ENCODE measurements at regions not wholly inside any gene's neighbourhood (a gene's known extent, or its start where the extent isn't known, plus 50 kb on each side); places are given as distances from the start of the nearest gene placed in this dataset.
"Not testable (repeated sequence)": the region's sequence is repeated elsewhere in the genome, so short reads cannot be mapped to it uniquely, and the experiment has no call there.

GRCh38 chr6:53428886-53429285 is 80.1 kb upstream of the ELOVL5 start:
- H3K4me3 ChIP-seq (ENCODE audit: control insufficient read depth, low read depth, low read length) = no peak overlapping the region
- DNase-seq (ENCODE audit: low read depth) = no peak
- TF ChIP-seq CTCF (conservative IDR thresholded peaks at IDR 0.05; ENCODE audit: control insufficient read depth, insufficient read depth, low read depth, low read length) = no peak

- peak; percentile 19 for DNase-seq (ENCODE audit: low read depth)
- H3K4me3 ChIP-seq (ENCODE audit: control insufficient read depth, low read depth, low read length) = no peak overlapping the region
- TF ChIP-seq CTCF (conservative IDR thresholded peaks at IDR 0.05; ENCODE audit: control insufficient read depth, insufficient read depth, low read depth, low read length) = no peak
These were observed 78.0 kb upstream of the ELOVL5 start for GRCh38 chr6:53426667-53427270.

GRCh38 chr6:53426117-53426516 is 77.4 kb upstream of the ELOVL5 start:
- TF ChIP-seq CTCF (conservative IDR thresholded peaks at IDR 0.05; ENCODE audit: control insufficient read depth, insufficient read depth, low read depth, low read length) = no peak

GRCh38 chr6:53424976-53425718 is 76.4 kb upstream of the ELOVL5 start:
- DNase-seq (ENCODE audit: low read depth) = no peak
- no peak for TF ChIP-seq CTCF (conservative IDR thresholded peaks at IDR 0.05; ENCODE audit: control insufficient read depth, insufficient read depth, low read depth, low read length)
- no peak overlapping the region for H3K4me3 ChIP-seq (ENCODE audit: control insufficient read depth, low read depth, low read length)

More at GRCh38 chr6:53426117-53426516, 77.4 kb upstream of the ELOVL5 start:
- H3K4me3 ChIP-seq (ENCODE audit: control insufficient read depth, low read depth, low read length) = no peak overlapping the region
- no peak for DNase-seq (ENCODE audit: low read depth)

- TF ChIP-seq CTCF (conservative IDR thresholded peaks at IDR 0.05; ENCODE audit: control insufficient read depth, insufficient read depth, low read depth, low read length) = no peak
- no peak for DNase-seq (ENCODE audit: low read depth)
- no peak overlapping the region for H3K4me3 ChIP-seq (ENCODE audit: control insufficient read depth, low read depth, low read length)
These were observed 75.5 kb upstream of the ELOVL5 start for GRCh38 chr6:53424300-53424699.

- H3K4me3 ChIP-seq (ENCODE audit: control insufficient read depth, low read depth, low read length); DNase-seq (ENCODE audit: low read depth): not testable (repeated sequence)
These were observed 74.8 kb upstream of the ELOVL5 start for GRCh38 chr6:53423560-53423959.

- no peak for TF ChIP-seq CTCF (conservative IDR thresholded peaks at IDR 0.05; ENCODE audit: control insufficient read depth, insufficient read depth, low read depth, low read length)
- no peak for DNase-seq (ENCODE audit: low read depth)
These were observed 70.3 kb upstream of the ELOVL5 start for GRCh38 chr6:53419026-53419425.

More at GRCh38 chr6:53419026-53419425, 70.3 kb upstream of the ELOVL5 start:
- H3K4me3 ChIP-seq (ENCODE audit: control insufficient read depth, low read depth, low read length) = no peak overlapping the region
